Smooth muscle cell (in vitro differentiated cells): ENCODE measurements at regions not wholly inside any gene's neighbourhood (a gene's known extent, or its start where the extent isn't known, plus 50 kb on each side); places are given as distances from the start of the nearest gene placed in this dataset.

Source experiments
- DNase-seq: peaks from one replicate; lab custom pipeline; 2025; ENCODE audit not compliant: unreplicated experiment; lab: John Stamatoyannopoulos, UW
- H2AFZ ChIP-seq: fragments of 200-600 bp; sonication (generic); 2 replicates; pipeline ENCODE4 v1.6.0; 2016; ENCODE audit warnings: antibody characterized with exemption, low read depth, mild to moderate bottlenecking
- H3F3A ChIP-seq: fragments of 200-600 bp; sonication (generic); 2 replicates; pipeline ENCODE4 v1.6.0; 2017; ENCODE audit warnings: antibody characterized with exemption, low read depth
- H3K27ac ChIP-seq: fragments of 200-600 bp; sonication (generic); 2 replicates; pipeline ENCODE4 v1.5.1; 2016; ENCODE audit warnings: low read depth, mild to moderate bottlenecking
- H3K27me3 ChIP-seq: fragments of 200-600 bp; sonication (generic); 2 replicates; pipeline ENCODE4 v1.6.1; 2016; ENCODE audit warnings: low read depth, mild to moderate bottlenecking
- H3K36me3 ChIP-seq: fragments of 200-600 bp; sonication (generic); 2 replicates; pipeline ENCODE4 v1.5.1; 2016; ENCODE audit warnings: low read depth
- H3K4me1 ChIP-seq: fragments of 200-600 bp; sonication (generic); 2 replicates; pipeline ENCODE4 v1.5.1; 2016; ENCODE audit warnings: low read depth
- H3K4me2 ChIP-seq: fragments of 200-600 bp; sonication (generic); 2 replicates; pipeline ENCODE4 v1.6.0; 2016; ENCODE audit warnings: mild to moderate bottlenecking
- H3K4me3 ChIP-seq: fragments of 200-600 bp; sonication (generic); 2 replicates; pipeline ENCODE4 v1.5.1; 2016; ENCODE audit warnings: mild to moderate bottlenecking
- H3K79me2 ChIP-seq: fragments of 200-600 bp; sonication (generic); 2 replicates; pipeline ENCODE4 v1.6.0; 2016; ENCODE audit warnings: low read depth, mild to moderate bottlenecking
- H3K9ac ChIP-seq: fragments of 200-600 bp; sonication (generic); 2 replicates; pipeline ENCODE4 v1.6.0; 2016; ENCODE audit warnings: low read depth
- H3K9me3 ChIP-seq: fragments of 200-600 bp; sonication (generic); replicated peaks from 2 replicates; pipeline ENCODE4 v1.5.1; 2016; ENCODE audit warnings: low read depth
- H4K20me1 ChIP-seq: fragments of 200-600 bp; sonication (generic); 2 replicates; pipeline ENCODE4 v1.6.0; 2016; ENCODE audit warnings: low read depth
- WGBS: methylation state at CpG from one replicate; pipeline ENCODE4 v1.1.7; 2016; ENCODE audit warnings: low lambda C conversion rate; 5-methylcytosine and 5-hydroxymethylcytosine counted together
- TF ChIP-seq, protein P1 (sequence below): fragments of 200-600 bp; sonication (generic); IDR thresholded peaks from 2 replicates; pipeline ENCODE4 v1.5.1; 2017; ENCODE audit warnings: borderline replicate concordance, mild to moderate bottlenecking, antibody characterized with exemption; ENCODE audit not compliant: insufficient read depth, poor library complexity, severe bottlenecking

DNA sequence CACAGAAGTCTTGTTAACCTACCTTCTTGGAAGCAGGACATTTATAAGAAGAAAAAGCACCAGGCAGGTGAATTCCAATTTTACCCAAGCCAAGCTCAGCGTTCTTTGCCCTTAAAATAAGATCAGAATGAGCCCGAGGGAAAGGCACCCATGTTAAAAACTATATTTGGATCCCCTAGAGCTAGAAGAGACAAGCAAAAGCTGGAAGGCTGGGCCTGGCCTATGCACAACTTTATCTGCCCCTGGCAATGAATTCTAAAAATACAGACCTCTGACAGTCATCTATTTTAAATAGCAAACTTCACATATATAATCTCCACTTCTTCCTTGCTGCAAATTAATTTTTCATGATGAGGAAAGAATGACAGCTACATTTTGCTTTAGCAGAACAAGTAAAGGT lies 180.9 kb downstream of the FGFR2 start:
- Histone ChIP-seq H3F3A (no peaks in the 10 kb centered on the region), H3K27me3 (no peaks in the 10 kb centered on the region), H3K9ac (no peak overlapping the region), H3K79me2 (no peaks in the 10 kb centered on the region), H4K20me1 (no peaks in the 10 kb centered on the region), H3K27ac (no peak overlapping the region), H2AFZ (no peak overlapping the region), H3K4me2 (no peak overlapping the region), H3K4me1 (no peaks in the 10 kb centered on the region), H3K4me3 (no peak overlapping the region), H3K36me3 (no peaks in the 10 kb centered on the region), H3K9me3 (no peaks in the 10 kb centered on the region)
- WGBS = 92% methylated on average over 2 of the region's 2 CpGs
- TF ChIP-seq, protein P1, sequence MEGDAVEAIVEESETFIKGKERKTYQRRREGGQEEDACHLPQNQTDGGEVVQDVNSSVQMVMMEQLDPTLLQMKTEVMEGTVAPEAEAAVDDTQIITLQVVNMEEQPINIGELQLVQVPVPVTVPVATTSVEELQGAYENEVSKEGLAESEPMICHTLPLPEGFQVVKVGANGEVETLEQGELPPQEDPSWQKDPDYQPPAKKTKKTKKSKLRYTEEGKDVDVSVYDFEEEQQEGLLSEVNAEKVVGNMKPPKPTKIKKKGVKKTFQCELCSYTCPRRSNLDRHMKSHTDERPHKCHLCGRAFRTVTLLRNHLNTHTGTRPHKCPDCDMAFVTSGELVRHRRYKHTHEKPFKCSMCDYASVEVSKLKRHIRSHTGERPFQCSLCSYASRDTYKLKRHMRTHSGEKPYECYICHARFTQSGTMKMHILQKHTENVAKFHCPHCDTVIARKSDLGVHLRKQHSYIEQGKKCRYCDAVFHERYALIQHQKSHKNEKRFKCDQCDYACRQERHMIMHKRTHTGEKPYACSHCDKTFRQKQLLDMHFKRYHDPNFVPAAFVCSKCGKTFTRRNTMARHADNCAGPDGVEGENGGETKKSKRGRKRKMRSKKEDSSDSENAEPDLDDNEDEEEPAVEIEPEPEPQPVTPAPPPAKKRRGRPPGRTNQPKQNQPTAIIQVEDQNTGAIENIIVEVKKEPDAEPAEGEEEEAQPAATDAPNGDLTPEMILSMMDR = no peak
- no peak for DNase-seq

DNA sequence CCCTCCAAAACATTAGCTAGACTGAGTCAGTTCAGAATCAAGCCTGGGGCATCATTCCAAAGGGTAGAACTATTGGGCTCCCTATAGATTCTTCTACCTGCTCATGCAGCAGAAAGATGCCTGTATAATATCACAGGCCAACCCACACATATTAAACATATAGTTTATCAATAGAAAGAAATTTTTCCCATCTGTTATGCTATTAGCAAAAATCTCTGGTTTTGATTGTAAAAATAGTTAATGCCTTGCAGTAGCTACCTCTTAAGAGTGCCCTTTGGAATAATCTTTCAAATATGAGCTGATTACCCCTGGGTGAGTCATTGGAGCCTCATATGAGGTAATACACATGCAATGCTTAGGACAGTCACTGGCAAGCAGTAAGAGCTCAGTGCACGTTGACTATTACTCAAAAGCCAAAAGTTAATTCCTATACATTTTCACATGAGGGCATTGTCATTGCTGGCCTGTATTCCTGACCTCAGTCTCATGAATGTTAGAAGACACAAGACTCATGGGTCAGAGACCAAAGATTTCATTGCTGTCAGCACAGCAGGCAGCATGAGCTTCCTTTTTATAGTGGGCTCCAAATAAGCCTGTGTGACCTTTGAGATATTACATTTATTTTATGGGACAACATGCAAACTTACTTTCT lies 180.0 kb downstream of the FGFR2 start:
- Histone ChIP-seq H3K9me3 (no peaks in the 10 kb centered on the region), H3K27ac (no peak overlapping the region), H3K79me2 (no peaks in the 10 kb centered on the region), H2AFZ (no peak overlapping the region), H4K20me1 (no peaks in the 10 kb centered on the region), H3K4me2 (no peak overlapping the region), H3K9ac (no peak overlapping the region), H3K27me3 (no peaks in the 10 kb centered on the region), H3K4me3 (no peak overlapping the region), H3F3A (no peaks in the 10 kb centered on the region), H3K36me3 (no peaks in the 10 kb centered on the region), H3K4me1 (no peaks in the 10 kb centered on the region)
- TF ChIP-seq, protein P1 = no peak
- DNase-seq = no peak
- WGBS = 0% methylated on average over 1 of the region's 1 CpG

DNA sequence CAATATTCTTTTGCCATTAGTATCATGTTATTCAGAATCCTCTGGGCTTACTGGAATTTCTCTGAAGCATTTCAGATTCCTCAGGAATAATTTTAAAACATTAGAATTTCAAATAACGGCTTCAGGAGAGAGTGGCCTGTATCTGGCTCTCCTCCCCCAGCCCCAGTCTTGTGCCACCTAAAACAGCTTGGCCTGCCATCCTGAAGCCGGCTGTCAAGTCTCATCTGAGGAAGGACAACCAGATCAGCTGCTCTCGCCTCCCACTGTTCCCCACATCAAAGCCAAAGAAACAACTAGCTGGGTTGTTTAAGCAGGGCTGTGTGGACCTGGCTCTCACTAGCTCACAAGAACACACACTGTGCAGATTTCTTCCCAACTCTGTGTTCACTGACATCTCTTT lies 178.2 kb downstream of the FGFR2 start:
- Histone ChIP-seq H3K27me3 (no peaks in the 10 kb centered on the region), H3K9me3 (no peaks in the 10 kb centered on the region), H3F3A (no peaks in the 10 kb centered on the region), H3K9ac (no peak overlapping the region), H3K27ac (no peak overlapping the region), H3K4me2 (no peak overlapping the region), H3K79me2 (no peaks in the 10 kb centered on the region), H3K4me1 (no peaks in the 10 kb centered on the region), H3K4me3 (no peak overlapping the region), H4K20me1 (no peaks in the 10 kb centered on the region), H2AFZ (no peak overlapping the region), H3K36me3 (no peaks in the 10 kb centered on the region)
- WGBS = 73% methylated on average over 3 of the region's 3 CpGs
- no peak for DNase-seq
- TF ChIP-seq, protein P1 = no peak

DNA sequence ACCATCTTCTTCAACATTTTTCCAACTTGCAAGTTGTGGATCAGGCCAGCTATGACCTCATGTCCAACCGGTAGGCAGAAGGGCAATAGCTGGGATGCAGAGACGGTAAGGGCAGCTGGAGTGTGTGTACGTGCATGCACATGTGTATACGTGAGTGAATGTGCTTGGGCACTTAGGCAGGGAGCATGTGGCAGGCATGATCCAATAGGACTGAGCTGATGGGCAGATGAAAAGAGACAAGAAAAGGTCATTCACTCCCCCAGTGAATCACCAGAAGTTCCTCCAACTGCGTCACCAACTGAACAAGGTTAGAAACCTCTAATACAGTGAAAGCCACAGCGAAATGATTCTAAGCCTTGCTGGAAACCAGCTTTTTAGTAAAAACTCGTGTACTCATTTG lies 176.1 kb downstream of the FGFR2 start:
- DNase-seq = no peak
- TF ChIP-seq, protein P1 = no peak
- H3K27me3 ChIP-seq = no peaks in the 10 kb centered on the region
- H3K4me1 ChIP-seq = no peaks in the 10 kb centered on the region
- H3K79me2 ChIP-seq = no peaks in the 10 kb centered on the region
- H3K4me3 ChIP-seq = no peak overlapping the region
- no peak overlapping the region for H3K9ac ChIP-seq
- H2AFZ ChIP-seq = no peak overlapping the region
- 80% methylated on average over 7 of the region's 7 CpGs for WGBS
- no peaks in the 10 kb centered on the region for H4K20me1 ChIP-seq
- H3F3A ChIP-seq = no peaks in the 10 kb centered on the region
- H3K4me2 ChIP-seq = no peak overlapping the region
- no peak overlapping the region for H3K27ac ChIP-seq
- H3K9me3 ChIP-seq = no peaks in the 10 kb centered on the region
- no peaks in the 10 kb centered on the region for H3K36me3 ChIP-seq
